ENCODE measurements at regions not wholly inside any gene's neighbourhood (a gene's known extent, or its start where the extent isn't known, plus 50 kb on each side); places are given as distances from the start of the nearest gene placed in this dataset.
"Not testable (repeated sequence)": the region's sequence is repeated elsewhere in the genome, so short reads cannot be mapped to it uniquely, and the experiment has no call there.

GRCh38 chr6:155693573-155694418 lies 238.2 kb upstream of the NOX3 start:
- no peak for DNase-seq (ENCODE audit: low read depth in 2 of 2)

- no peak for DNase-seq (ENCODE audit: low read depth in 2 of 2)
These were observed 235.2 kb upstream of the NOX3 start for GRCh38 chr6:155690820-155691219.

- no peak for DNase-seq (ENCODE audit: low read depth in 2 of 2)
These were observed 232.0 kb upstream of the NOX3 start for GRCh38 chr6:155687645-155688044.

- no peak for DNase-seq (ENCODE audit: low read depth in 2 of 2)
These were observed 229.0 kb upstream of the NOX3 start for GRCh38 chr6:155684416-155685196.

- no peak for DNase-seq (ENCODE audit: low read depth in 2 of 2)
These were observed 222.7 kb upstream of the NOX3 start for GRCh38 chr6:155678361-155678760.

GRCh38 chr6:155676346-155676745 lies 220.7 kb upstream of the NOX3 start:
- DNase-seq (ENCODE audit: low read depth in 2 of 2), result no peak

- no peak for DNase-seq (ENCODE audit: low read depth in 2 of 2)
These were observed 215.0 kb upstream of the NOX3 start for GRCh38 chr6:155670655-155671054.

- no peak for DNase-seq (ENCODE audit: low read depth in 2 of 2)
These were observed 204.8 kb upstream of the NOX3 start for GRCh38 chr6:155660251-155660977.

- DNase-seq (ENCODE audit: low read depth in 2 of 2), result no peak
These were observed 200.4 kb upstream of the NOX3 start for GRCh38 chr6:155656024-155656423.

- no peak for DNase-seq (ENCODE audit: low read depth in 2 of 2)
These were observed 198.8 kb upstream of the NOX3 start for GRCh38 chr6:155654474-155654873.

- no peak for DNase-seq (ENCODE audit: low read depth in 2 of 2)
These were observed 192.7 kb upstream of the NOX3 start for GRCh38 chr6:155648301-155648700.

- no peak for DNase-seq (ENCODE audit: low read depth in 2 of 2)
These were observed 191.7 kb upstream of the NOX3 start for GRCh38 chr6:155647354-155647753.

GRCh38 chr6:155646443-155646842 lies 190.8 kb upstream of the NOX3 start:
- no peak for DNase-seq (ENCODE audit: low read depth in 2 of 2)

GRCh38 chr6:155645325-155645724 lies 189.7 kb upstream of the NOX3 start:
- no peak for DNase-seq (ENCODE audit: low read depth in 2 of 2)

- DNase-seq (ENCODE audit: low read depth in 2 of 2), result no peak
These were observed 186.0 kb upstream of the NOX3 start for GRCh38 chr6:155641603-155642002.

GRCh38 chr6:155638200-155638599 lies 182.6 kb upstream of the NOX3 start:
- DNase-seq (ENCODE audit: low read depth in 2 of 2), result no peak

GRCh38 chr6:155635416-155635815 lies 179.8 kb upstream of the NOX3 start:
- no peak for DNase-seq (ENCODE audit: low read depth in 2 of 2)

GRCh38 chr6:155630085-155630484 lies 174.4 kb upstream of the NOX3 start:
- DNase-seq (ENCODE audit: low read depth in 2 of 2), result no peak

GRCh38 chr6:155629652-155630051 lies 174.0 kb upstream of the NOX3 start:
- DNase-seq (ENCODE audit: low read depth in 2 of 2), result no peak

GRCh38 chr6:155628306-155628705 lies 172.7 kb upstream of the NOX3 start:
- DNase-seq (ENCODE audit: low read depth in 2 of 2), result no peak

GRCh38 chr6:155627722-155628212 lies 172.1 kb upstream of the NOX3 start:
- not testable (repeated sequence) for DNase-seq (ENCODE audit: low read depth in 2 of 2)
